Neural crest cell (in vitro differentiated cells): ENCODE measurements at regions not wholly inside any gene's neighbourhood (a gene's known extent, or its start where the extent isn't known, plus 50 kb on each side); places are given as distances from the start of the nearest gene placed in this dataset.

ENCODE experiments used
- DNase-seq: peaks from one replicate; pipeline ENCODE4 v3.0.0; 2021; ENCODE audit warnings: low read depth, mixed read lengths, low spot score
- H3K27ac Mint-ChIP-seq: one replicate; pipeline ENCODE4 v1.8.0; 2021; ENCODE audit warnings: mild to moderate bottlenecking, mixed read lengths; ENCODE audit not compliant: unreplicated experiment
- H3K27me3 Mint-ChIP-seq: 2 replicates; pipeline ENCODE4 v1.8.0; 2021; ENCODE audit warnings: low read depth, mild to moderate bottlenecking, mixed read lengths
- H3K36me3 Mint-ChIP-seq: 2 replicates; pipeline ENCODE4 v1.8.0; 2021; ENCODE audit warnings: low read depth, mild to moderate bottlenecking, mixed read lengths
- H3K4me1 Mint-ChIP-seq: 2 replicates; pipeline ENCODE4 v1.8.0; 2021; ENCODE audit warnings: mixed read lengths
- H3K4me3 Mint-ChIP-seq: one replicate; pipeline ENCODE4 v1.8.0; 2021; ENCODE audit warnings: mild to moderate bottlenecking, mixed read lengths
- H3K9me3 Mint-ChIP-seq: 2 replicates; pipeline ENCODE4 v1.8.0; 2021; ENCODE audit warnings: mixed read lengths
- TF ChIP-seq, protein P1 (sequence below): fragments of 200-600 bp; sonication (generic); conservative IDR thresholded peaks from 2 replicates; pipeline ENCODE4 v1.5.0; 2021; ENCODE audit warnings: antibody characterized with exemption, mild to moderate bottlenecking

DNA sequence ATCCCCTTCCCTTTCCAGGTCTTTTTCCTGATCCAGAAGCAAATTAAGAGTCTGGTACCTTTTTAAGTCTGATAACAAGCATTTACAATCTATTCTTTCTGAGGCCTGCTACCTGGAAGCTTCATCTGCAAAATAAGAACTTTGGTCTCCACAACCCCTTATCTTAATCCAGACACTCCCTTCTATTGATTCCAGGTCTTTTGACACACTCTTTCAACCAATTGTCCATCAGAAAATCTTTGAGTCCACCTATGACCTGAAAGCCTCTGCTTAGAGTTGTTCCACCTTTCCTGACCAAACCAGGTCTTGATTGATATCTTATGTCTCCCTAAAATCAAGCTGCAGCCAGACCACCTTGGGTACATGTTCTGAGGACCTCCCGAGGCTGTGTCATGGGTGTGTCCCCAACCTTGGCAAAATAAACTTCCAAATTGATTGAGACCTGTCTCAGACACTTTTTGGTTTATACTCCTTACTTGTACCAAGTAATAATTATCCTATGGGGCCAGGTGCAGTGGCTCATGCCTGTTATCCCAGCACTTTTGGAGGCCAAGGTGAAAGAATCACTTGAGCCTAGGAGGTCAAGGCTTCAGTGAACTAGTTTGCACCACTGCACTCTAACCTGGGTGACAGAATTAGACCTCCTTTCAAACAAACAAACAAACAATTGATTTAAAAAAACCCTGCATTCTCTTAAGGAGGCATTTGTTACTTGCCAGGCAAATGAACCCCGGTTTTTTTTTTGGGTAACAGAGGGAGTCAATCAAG is 126.1 kb downstream of the MAP3K21 start:
- H3K27ac Mint-ChIP-seq, result no peak overlapping the region
- no peak overlapping the region for H3K4me3 Mint-ChIP-seq
- no peak for DNase-seq
- H3K36me3 Mint-ChIP-seq, result no peaks in the 10 kb centered on the region
- TF ChIP-seq, protein P1, sequence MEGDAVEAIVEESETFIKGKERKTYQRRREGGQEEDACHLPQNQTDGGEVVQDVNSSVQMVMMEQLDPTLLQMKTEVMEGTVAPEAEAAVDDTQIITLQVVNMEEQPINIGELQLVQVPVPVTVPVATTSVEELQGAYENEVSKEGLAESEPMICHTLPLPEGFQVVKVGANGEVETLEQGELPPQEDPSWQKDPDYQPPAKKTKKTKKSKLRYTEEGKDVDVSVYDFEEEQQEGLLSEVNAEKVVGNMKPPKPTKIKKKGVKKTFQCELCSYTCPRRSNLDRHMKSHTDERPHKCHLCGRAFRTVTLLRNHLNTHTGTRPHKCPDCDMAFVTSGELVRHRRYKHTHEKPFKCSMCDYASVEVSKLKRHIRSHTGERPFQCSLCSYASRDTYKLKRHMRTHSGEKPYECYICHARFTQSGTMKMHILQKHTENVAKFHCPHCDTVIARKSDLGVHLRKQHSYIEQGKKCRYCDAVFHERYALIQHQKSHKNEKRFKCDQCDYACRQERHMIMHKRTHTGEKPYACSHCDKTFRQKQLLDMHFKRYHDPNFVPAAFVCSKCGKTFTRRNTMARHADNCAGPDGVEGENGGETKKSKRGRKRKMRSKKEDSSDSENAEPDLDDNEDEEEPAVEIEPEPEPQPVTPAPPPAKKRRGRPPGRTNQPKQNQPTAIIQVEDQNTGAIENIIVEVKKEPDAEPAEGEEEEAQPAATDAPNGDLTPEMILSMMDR, result no peak
- no peaks in the 10 kb centered on the region for H3K4me1 Mint-ChIP-seq
- no peaks in the 10 kb centered on the region for H3K9me3 Mint-ChIP-seq
- peaks cover 6% of the 10 kb centered on the region for H3K27me3 Mint-ChIP-seq

DNA sequence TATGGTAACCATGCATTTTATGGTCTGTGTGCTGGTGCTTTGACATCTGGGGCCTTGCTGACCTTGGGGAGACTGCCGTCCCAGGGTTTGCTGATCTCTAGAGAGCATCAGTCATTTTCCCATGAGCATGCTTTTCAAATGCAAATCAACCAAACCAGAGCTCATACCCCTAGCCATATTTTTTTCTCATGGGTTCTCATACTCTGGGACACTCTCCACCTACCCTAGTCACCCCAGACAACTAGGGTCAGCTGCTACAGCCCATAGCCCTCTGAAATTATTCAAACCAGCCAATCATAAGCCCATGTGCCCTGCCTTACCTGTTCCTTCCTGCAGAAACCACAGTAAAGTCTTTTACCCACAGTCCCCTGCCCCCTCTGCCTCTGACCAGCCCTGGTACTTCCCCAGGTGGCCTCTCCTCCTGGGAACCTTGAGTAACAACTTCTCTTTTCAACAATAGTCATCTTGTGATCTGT is 132.0 kb downstream of the MAP3K21 start:
- DNase-seq, result no peak
- H3K27me3 Mint-ChIP-seq, result peaks cover 4% of the 10 kb centered on the region
- H3K27ac Mint-ChIP-seq, result no peak overlapping the region
- TF ChIP-seq, protein P1, result no peak
- H3K4me3 Mint-ChIP-seq, result no peak overlapping the region
- no peaks in the 10 kb centered on the region for H3K36me3 Mint-ChIP-seq
- no peaks in the 10 kb centered on the region for H3K4me1 Mint-ChIP-seq
- H3K9me3 Mint-ChIP-seq, result no peaks in the 10 kb centered on the region

DNA sequence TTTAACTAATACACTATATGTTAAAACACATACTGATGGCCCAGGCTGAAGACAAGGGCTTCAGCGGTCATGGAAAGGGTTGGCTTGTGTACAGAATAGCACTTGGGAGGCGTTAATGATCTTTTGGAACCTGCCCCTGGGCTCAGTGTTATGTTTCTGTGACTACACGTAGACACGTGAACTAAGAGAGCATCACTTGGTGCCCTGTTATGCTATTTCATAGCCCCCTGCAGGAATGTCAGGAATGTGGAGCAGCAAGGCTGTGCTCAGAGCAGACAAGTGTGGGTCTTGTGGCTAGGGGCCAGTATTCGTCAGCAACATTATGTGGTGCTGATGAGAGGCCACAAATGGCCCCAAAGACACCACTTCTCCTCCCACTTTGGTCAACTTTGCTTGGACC is 132.4 kb downstream of the MAP3K21 start:
- TF ChIP-seq, protein P1, result no peak
- DNase-seq, result no peak
- Mint-ChIP-seq H3K27me3 (peaks cover 4% of the 10 kb centered on the region), H3K9me3 (no peaks in the 10 kb centered on the region), H3K4me3 (no peak overlapping the region), H3K36me3 (no peaks in the 10 kb centered on the region), H3K27ac (no peak overlapping the region), H3K4me1 (no peaks in the 10 kb centered on the region)

DNA sequence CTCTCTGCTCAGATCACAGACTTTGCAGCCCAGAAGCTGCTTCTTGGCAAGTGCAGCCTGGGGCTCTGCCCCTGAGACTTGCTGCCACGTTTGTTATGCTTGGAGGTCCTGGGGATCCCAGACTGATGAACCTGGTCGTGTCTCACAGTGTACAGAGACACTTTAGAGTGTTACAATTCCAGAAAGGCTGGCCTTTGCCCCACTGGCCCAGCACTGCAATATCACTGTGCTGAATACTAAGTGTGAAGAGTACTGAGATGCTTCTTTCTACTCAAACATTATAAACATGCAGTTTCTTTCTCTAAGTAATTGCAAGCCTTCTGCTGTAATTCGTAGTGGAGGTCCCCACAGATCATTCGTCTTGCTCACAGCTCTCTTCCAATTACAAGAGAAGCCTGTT is 133.2 kb downstream of the MAP3K21 start:
- Mint-ChIP-seq H3K4me3 (no peak overlapping the region), H3K36me3 (no peaks in the 10 kb centered on the region), H3K4me1 (no peaks in the 10 kb centered on the region), H3K9me3 (no peaks in the 10 kb centered on the region), H3K27ac (no peak overlapping the region), H3K27me3 (peaks cover 4% of the 10 kb centered on the region)
- DNase-seq, result no peak
- TF ChIP-seq, protein P1, result no peak

DNA sequence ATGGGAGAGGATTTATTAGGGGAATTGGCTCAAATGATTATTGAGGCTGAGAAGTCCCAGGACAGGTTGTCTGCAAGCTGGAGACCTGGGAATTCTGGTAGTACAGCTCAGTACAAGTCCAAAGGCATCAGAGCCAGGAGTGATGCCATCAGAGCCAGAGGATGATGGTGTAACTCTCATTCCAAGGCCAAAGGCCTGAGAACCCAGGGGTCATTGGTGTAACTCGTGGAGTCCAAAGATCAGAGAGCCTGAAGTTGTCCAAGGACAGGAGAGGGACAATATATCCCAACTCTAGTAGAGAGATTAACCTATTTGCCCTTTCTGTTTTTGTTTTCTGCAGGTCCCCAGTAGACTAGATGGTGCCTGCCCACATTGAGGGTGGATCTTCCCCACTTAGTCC is 134.3 kb downstream of the MAP3K21 start:
- Mint-ChIP-seq H3K27ac (no peak overlapping the region), H3K9me3 (no peaks in the 10 kb centered on the region), H3K4me3 (no peak overlapping the region), H3K4me1 (no peaks in the 10 kb centered on the region), H3K36me3 (no peaks in the 10 kb centered on the region), H3K27me3 (no peaks in the 10 kb centered on the region)
- TF ChIP-seq, protein P1, result no peak
- no peak for DNase-seq
